ENCODE measurements at regions not wholly inside any gene's neighbourhood (a gene's known extent, or its start where the extent isn't known, plus 50 kb on each side); places are given as distances from the start of the nearest gene placed in this dataset.

- Histone ChIP-seq H3K9me3 (ENCODE audit: control insufficient read depth, insufficient read depth, low read length) (no peaks in the 10 kb centered on the region), H4K20me1 (ENCODE audit: control insufficient read depth, insufficient read depth, low read depth, low read length) (no peaks in the 10 kb centered on the region), H3K4me2 (ENCODE audit: low read length) (no peak overlapping the region), H3K27me3 (ENCODE audit: control insufficient read depth, low read length) (no peaks in the 10 kb centered on the region), H3K36me3 (ENCODE audit: control insufficient read depth, low read length) (no peaks in the 10 kb centered on the region), H3K4me3 (ENCODE audit: low read length) (no peak overlapping the region), H3K27ac (ENCODE audit: low read depth, low read length) (no peak overlapping the region), H3F3A (ENCODE audit: control insufficient read depth, insufficient read depth) (no peaks in the 10 kb centered on the region), H3K79me2 (ENCODE audit: control insufficient read depth, low read length) (no peaks in the 10 kb centered on the region), H3K4me1 (ENCODE audit: control insufficient read depth, low read length) (no peaks in the 10 kb centered on the region), H3K9me2 (replicated peaks; ENCODE audit: control insufficient read depth, low read length) (no peaks in the 10 kb centered on the region; the same call in 1 of the 2 replicates)
- TF ChIP-seq EZH2phosphoT487 (IDR thresholded peaks at IDR 0.05; ENCODE audit: borderline replicate concordance, low read length) (no peak), CTCF (IDR thresholded peaks at IDR 0.05; ENCODE audit: low read depth, low read length, poor library complexity, severe bottlenecking) (no peak)
Measured at GRCh38 chr6:23561732-23562131, 564.3 kb upstream of the NRSN1 start.

GRCh38 chr6:23562554-23562953 lies 563.5 kb upstream of the NRSN1 start:
- Histone ChIP-seq H3K36me3 (ENCODE audit: control insufficient read depth, low read length) (no peaks in the 10 kb centered on the region), H3K27me3 (ENCODE audit: control insufficient read depth, low read length) (no peaks in the 10 kb centered on the region), H3K4me1 (ENCODE audit: control insufficient read depth, low read length) (no peaks in the 10 kb centered on the region), H3K4me2 (ENCODE audit: low read length) (no peak overlapping the region), H3F3A (ENCODE audit: control insufficient read depth, insufficient read depth) (no peaks in the 10 kb centered on the region), H3K79me2 (ENCODE audit: control insufficient read depth, low read length) (no peaks in the 10 kb centered on the region), H3K27ac (ENCODE audit: low read depth, low read length) (no peak overlapping the region), H3K4me3 (ENCODE audit: low read length) (no peak overlapping the region), H3K9me3 (ENCODE audit: control insufficient read depth, insufficient read depth, low read length) (no peaks in the 10 kb centered on the region), H3K9me2 (replicated peaks; ENCODE audit: control insufficient read depth, low read length) (no peaks in the 10 kb centered on the region; the same call in 1 of the 2 replicates), H4K20me1 (ENCODE audit: control insufficient read depth, insufficient read depth, low read depth, low read length) (no peaks in the 10 kb centered on the region)
- TF ChIP-seq CTCF (IDR thresholded peaks at IDR 0.05; ENCODE audit: low read depth, low read length, poor library complexity, severe bottlenecking), result no peak
- no peak for TF ChIP-seq EZH2phosphoT487 (IDR thresholded peaks at IDR 0.05; ENCODE audit: borderline replicate concordance, low read length)

GRCh38 chr6:23563323-23563722 lies 562.7 kb upstream of the NRSN1 start:
- Histone ChIP-seq H3K27me3 (ENCODE audit: control insufficient read depth, low read length) (no peaks in the 10 kb centered on the region), H3K9me3 (ENCODE audit: control insufficient read depth, insufficient read depth, low read length) (no peaks in the 10 kb centered on the region), H3K4me2 (ENCODE audit: low read length) (no peak overlapping the region), H3K79me2 (ENCODE audit: control insufficient read depth, low read length) (no peaks in the 10 kb centered on the region), H3K9me2 (replicated peaks; ENCODE audit: control insufficient read depth, low read length) (no peaks in the 10 kb centered on the region; the same call in 1 of the 2 replicates), H3K4me1 (ENCODE audit: control insufficient read depth, low read length) (no peaks in the 10 kb centered on the region), H3F3A (ENCODE audit: control insufficient read depth, insufficient read depth) (no peaks in the 10 kb centered on the region), H3K4me3 (ENCODE audit: low read length) (no peak overlapping the region), H3K27ac (ENCODE audit: low read depth, low read length) (no peak overlapping the region), H4K20me1 (ENCODE audit: control insufficient read depth, insufficient read depth, low read depth, low read length) (no peaks in the 10 kb centered on the region), H3K36me3 (ENCODE audit: control insufficient read depth, low read length) (no peaks in the 10 kb centered on the region)
- TF ChIP-seq EZH2phosphoT487 (IDR thresholded peaks at IDR 0.05; ENCODE audit: borderline replicate concordance, low read length) (no peak), CTCF (IDR thresholded peaks at IDR 0.05; ENCODE audit: low read depth, low read length, poor library complexity, severe bottlenecking) (no peak)

Measured in DOHH2 (cell line).